C4-2B (cell line): ENCODE measurements at regions not wholly inside any gene's neighbourhood (a gene's known extent, or its start where the extent isn't known, plus 50 kb on each side); places are given as distances from the start of the nearest gene placed in this dataset.
A peak's percentile ranks its signal among the peaks of the same experiment; 100 is the strongest.

Experiments used
- H3K27ac ChIP-seq: fragments of 450-650 bp; 2 replicates; pipeline ENCODE4 v1.5.1; 2017
- ZFX ChIP-seq: fragments of 450-650 bp; IDR thresholded peaks from 2 replicates; pipeline ENCODE4 v1.6.1; 2017
- TF ChIP-seq, protein P1 (sequence below): fragments of 450-650 bp; conservative IDR thresholded peaks from 2 replicates; pipeline ENCODE4 v1.5.1; 2017; ENCODE audit warnings: mild to moderate bottlenecking

GRCh38 chr6:28741363-28741762, 182.4 kb downstream of the TRIM27 start:
- TF ChIP-seq ZFX = no peak
- TF ChIP-seq, protein P1, sequence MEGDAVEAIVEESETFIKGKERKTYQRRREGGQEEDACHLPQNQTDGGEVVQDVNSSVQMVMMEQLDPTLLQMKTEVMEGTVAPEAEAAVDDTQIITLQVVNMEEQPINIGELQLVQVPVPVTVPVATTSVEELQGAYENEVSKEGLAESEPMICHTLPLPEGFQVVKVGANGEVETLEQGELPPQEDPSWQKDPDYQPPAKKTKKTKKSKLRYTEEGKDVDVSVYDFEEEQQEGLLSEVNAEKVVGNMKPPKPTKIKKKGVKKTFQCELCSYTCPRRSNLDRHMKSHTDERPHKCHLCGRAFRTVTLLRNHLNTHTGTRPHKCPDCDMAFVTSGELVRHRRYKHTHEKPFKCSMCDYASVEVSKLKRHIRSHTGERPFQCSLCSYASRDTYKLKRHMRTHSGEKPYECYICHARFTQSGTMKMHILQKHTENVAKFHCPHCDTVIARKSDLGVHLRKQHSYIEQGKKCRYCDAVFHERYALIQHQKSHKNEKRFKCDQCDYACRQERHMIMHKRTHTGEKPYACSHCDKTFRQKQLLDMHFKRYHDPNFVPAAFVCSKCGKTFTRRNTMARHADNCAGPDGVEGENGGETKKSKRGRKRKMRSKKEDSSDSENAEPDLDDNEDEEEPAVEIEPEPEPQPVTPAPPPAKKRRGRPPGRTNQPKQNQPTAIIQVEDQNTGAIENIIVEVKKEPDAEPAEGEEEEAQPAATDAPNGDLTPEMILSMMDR = no peak
- H3K27ac ChIP-seq = no peak overlapping the region

DNA sequence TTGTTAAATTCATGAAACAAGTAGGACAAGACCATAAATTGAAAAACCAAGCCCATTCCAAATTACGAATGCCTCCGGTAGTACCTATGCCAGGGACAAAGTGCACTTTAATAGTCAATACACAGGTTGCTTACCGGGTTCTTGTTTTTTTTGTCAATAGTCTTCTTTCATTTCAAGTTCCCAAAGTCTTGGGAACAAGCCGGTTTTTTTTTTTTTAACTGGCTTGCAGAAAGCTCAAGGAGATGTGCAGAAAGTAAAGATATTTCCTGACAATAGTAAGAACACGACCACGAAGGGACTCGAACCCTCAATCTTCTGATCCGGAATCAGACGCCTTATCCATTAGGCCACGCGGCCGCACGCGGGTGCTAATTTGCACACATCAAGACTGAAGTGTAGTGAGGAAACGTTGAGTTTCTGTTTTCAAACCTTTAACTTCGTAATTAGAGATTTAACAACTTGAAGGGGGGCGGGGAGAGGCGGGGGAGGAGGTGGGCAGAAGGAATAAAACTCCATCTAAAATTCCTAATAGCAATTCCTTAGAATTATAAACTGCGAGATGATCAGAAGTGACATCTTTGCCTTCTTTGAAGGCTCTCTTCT, 181.0 kb downstream of the TRIM27 start:
- TF ChIP-seq, protein P1 = no peak
- TF ChIP-seq ZFX = no peak
- H3K27ac ChIP-seq = peak overlapping the region; percentile 14; the same call in 1 of the 2 replicates

GRCh38 chr6:28743271-28743789, 180.5 kb downstream of the TRIM27 start:
- H3K27ac ChIP-seq = no peak overlapping the region
- no peak for TF ChIP-seq ZFX

GRCh38 chr6:28747083-28747630, 176.6 kb downstream of the TRIM27 start:
- H3K27ac ChIP-seq = no peak overlapping the region

DNA sequence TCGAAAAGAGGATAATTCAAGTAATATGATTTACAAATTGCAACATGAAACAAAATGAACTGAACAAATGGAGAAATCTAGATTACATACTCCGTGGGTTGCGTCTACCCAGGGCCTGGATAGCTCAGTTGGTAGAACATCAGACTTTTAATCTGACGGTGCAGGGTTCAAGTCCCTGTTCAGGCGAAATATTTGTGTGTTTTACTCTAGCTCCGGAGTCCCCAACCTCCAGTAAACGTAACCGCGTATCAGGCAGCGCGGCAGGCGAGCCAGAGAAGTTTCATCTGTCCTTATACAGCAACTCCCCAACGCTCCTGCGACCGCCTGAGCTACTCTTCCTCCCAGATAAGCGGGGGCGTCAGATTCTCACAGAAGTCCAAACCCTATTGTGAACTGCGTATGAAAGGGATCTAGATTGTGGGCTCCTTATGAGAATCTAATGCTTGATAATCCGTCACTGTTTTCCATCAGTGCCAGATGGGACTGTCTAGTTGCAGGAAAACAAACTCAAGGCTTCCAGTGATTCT, 176.1 kb downstream of the TRIM27 start:
- H3K27ac ChIP-seq = no peak overlapping the region
- TF ChIP-seq ZFX = no peak
- TF ChIP-seq, protein P1 = no peak

More at GRCh38 chr6:28747083-28747630, 176.6 kb downstream of the TRIM27 start:
- TF ChIP-seq ZFX = no peak
- TF ChIP-seq, protein P1 = no peak

- no peak overlapping the region for H3K27ac ChIP-seq
Observed at GRCh38 chr6:28748192-28748591, 175.6 kb downstream of the TRIM27 start.

DNA sequence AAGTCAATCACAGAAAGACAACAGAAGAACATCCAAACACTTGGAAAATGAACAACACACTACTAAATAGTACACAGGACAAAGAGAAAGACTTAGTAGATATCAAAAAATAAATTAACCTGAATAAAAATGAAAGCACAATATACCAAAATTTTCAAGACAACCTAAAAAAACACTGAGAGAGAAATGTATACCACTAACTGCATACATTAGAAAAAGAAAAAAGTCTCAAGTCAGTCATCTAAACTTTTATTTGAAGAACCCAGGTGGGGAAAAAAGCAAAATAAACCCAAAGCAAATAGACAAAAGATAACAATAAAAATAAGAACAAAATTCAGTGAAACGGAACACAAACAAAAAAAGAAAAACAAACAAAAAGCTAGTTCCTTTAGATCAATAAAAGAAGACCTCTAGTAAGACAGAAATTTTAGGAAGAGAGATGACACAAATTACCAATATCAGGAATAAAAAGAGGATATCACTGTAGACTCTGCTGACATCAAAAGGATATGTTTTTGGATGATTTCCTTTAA, 172.8 kb downstream of the TRIM27 start:
- peak overlapping the region; percentile 63 for H3K27ac ChIP-seq
- TF ChIP-seq, protein P1 = no peak
- no peak for TF ChIP-seq ZFX

More at GRCh38 chr6:28748192-28748591, 175.6 kb downstream of the TRIM27 start:
- TF ChIP-seq ZFX = no peak
- TF ChIP-seq, protein P1 = no peak
